KBM-7 (cell line): ENCODE measurements at regions not wholly inside any gene's neighbourhood (a gene's known extent, or its start where the extent isn't known, plus 50 kb on each side); places are given as distances from the start of the nearest gene placed in this dataset.
"Not testable (repeated sequence)": the region's sequence is repeated elsewhere in the genome, so short reads cannot be mapped to it uniquely, and the experiment has no call there.

Source experiments
- DNase-seq: peaks from one replicate; pipeline ENCODE4 v3.0.0-alpha.2; 2015
- in situ Hi-C: fragments of 300-500 bp; cut with MboI; formaldehyde crosslinking; loops from 2 replicates; pipeline ENCODE4 v1.14.3; 2020; ENCODE audit warnings: low sequenced_read_pairs, low pct_unique_long_range_greater_than_20kb, mixed read lengths

DNA sequence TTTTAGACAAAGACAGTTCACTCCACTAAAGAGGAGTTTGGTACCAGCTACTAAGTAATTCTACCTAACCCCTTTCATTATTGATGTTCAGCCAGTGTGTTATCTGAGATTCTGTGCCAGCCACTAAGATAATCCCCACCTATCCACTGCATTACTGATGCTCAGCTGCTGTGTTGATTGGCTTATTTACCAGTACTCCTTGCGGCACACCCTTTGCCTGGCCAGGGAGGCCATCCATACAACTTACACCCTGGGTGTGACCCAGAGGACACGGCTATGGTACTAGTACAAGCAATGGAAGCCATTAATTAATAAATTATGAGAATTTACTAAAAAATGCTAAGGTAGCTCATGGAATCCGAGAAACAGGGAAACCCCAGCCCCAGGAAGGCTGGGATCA lies 290.7 kb upstream of the CTNNB1 start:
- in situ Hi-C loops = no loop called here
- no peak for DNase-seq

GRCh38 chr3:40911264-40911663 lies 288.0 kb upstream of the CTNNB1 start:
- in situ Hi-C loops = no loop called here
- no peak for DNase-seq

DNA sequence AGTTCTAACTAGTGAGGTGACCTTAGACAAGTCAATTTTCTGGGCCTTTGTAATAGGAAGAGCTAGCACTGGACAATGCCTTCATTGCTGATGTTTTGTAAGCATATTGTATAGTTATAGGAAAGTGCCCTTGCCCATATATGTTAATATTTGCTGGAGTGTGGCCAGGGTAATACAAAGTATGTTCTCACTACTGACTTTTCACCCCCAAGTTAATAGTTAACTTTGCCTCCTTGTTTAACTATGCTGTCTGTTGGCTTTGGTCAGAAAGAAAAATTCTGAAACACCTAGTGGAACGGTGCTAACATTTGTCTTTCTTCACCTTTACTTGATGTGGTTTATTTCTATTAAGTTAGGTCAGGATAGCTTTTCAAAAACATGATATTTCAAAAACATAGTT lies 287.4 kb upstream of the CTNNB1 start:
- in situ Hi-C loops = no loop called here
- no peak for DNase-seq

GRCh38 chr3:40912461-40912860 lies 286.8 kb upstream of the CTNNB1 start:
- in situ Hi-C loops = no loop called here
- no peak for DNase-seq

GRCh38 chr3:40913192-40913591 lies 286.1 kb upstream of the CTNNB1 start:
- in situ Hi-C loops = no loop called here
- DNase-seq = no peak

GRCh38 chr3:40913641-40914040 lies 285.7 kb upstream of the CTNNB1 start:
- in situ Hi-C loops = no loop called here
- no peak for DNase-seq

DNA sequence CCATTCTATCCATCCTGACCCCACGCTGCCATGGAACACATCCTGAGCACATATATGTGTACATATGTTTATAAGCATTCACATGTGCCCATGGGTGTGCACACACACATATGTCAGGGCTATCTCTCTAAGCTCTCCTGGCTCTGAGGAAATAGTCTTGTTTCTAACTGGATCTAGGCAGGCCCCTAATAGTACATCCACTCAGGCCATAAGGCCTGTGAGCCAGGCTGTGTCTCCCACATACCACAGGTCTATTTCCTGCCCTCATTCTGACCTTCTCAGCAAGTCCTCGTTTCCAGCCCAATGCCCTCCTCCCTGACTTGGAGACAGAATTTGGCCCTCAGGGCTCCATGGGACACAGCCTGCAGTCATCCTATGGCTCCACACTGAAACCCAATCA lies 284.8 kb upstream of the CTNNB1 start:
- DNase-seq = no peak
- in situ Hi-C loops = no loop called here

DNA sequence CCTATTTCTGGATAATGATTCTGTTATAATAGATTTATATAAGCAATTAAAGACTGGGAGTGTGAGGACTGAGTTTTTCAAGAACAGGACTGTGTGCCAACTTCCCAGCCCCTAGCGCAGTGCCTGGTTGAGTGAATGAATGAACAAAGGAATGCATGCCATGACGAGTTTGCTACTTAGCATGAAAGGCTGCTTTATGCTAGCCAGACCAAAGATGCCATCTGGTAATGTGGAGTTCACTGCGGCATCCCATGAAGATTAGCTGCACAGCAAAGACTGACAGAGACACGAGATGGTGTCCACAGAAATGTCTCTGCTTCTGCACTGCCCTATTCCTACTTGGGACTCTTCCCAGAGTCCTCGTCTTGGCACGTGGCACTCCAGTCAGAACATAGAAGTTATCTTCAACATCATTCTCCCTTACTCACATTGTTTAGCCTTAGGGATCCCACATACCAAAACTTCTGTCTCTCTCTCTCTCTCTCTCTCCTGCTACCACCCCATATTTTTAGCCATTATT lies 283.9 kb upstream of the CTNNB1 start:
- in situ Hi-C loops = no loop called here
- no peak for DNase-seq

- in situ Hi-C loops = no loop called here
- DNase-seq = no peak
These were observed 279.3 kb upstream of the CTNNB1 start for GRCh38 chr3:40920041-40920440.

GRCh38 chr3:40921251-40921650 lies 278.1 kb upstream of the CTNNB1 start:
- in situ Hi-C loops = no loop called here
- DNase-seq = no peak

DNA sequence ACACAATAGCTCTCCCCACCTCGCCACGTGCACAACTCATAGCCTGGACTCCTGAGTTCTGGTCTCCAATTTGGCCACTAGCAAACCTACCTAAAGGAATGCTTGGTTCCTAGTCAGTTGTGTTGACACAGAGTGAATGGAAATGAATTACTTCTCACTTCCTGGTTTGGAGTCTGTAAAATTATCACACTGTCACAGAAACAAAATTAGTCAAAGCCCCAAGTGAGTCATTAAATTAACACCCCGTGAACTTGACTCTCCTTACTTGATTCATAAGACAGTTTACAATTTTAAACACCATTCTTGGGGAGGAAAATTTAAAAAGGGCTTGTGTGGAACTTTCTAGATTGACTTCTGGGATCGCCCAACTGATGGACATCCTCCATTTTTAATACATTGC lies 276.2 kb upstream of the CTNNB1 start:
- no peak for DNase-seq
- in situ Hi-C loops = no loop called here

DNA sequence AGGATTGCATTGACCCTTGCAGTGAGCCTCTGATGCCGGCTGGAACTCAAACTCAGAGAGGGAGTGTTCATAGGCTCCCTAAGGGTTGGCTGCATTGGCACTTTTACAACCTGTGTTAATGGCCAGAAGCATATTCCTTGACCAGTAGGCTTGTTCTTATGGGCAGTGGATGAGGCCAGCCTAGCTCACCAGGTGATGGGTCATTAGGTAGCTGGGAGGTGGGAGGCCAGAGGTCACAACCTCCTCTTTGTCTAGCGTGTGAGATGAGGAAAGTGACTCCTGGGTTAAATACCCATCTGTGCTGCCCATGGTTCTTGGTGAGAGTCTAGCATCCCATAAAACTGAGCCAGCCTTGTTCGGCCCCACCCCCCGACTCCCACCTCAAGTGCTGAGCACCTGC lies 275.7 kb upstream of the CTNNB1 start:
- DNase-seq = no peak
- in situ Hi-C loops = no loop called here

GRCh38 chr3:40924559-40925141 lies 274.7 kb upstream of the CTNNB1 start:
- no peak for DNase-seq
- in situ Hi-C loops = no loop called here

DNA sequence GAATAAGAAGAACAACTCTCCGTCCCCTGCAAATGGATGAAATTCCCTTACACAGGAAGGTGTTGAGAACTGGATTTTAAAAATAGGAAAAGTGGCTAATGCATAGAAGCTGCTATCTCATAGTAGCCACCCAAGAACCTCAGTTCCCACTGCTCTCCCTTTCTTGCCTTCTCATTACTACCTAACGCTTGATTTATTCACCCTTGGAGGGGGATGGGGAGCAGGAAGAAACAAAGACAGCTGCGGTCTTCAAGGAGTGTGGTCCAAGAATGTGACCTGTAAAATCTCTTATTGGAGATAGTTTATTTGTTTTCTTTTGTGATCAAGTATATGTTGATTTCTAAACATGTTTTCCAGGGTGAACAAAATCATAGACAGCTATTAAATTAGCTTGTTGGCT lies 274.1 kb upstream of the CTNNB1 start:
- DNase-seq = no peak
- in situ Hi-C loops = no loop called here

- DNase-seq = no peak
- in situ Hi-C loops = no loop called here
These were observed 269.2 kb upstream of the CTNNB1 start for GRCh38 chr3:40930131-40930538.

- in situ Hi-C loops = no loop called here
- no peak for DNase-seq
These were observed 268.5 kb upstream of the CTNNB1 start for GRCh38 chr3:40930756-40931155.

DNA sequence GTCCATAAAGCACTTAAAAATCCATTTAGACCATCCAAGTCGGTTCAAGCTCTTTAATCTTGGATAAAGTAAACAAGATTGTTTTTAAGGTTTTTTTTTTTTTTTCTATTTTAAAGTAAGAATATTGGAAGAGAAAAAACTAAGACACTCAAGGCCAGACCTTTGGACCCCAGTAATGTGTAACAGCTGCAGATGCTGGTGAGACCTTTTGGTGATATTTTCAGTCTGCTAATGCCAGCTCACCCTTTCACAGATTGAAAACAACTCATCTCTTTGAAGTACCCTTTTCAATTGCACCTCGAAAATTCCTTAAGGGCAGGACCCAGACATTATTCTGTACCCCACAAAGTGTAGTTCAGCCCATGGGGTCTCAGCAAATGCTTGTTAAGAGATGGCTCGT lies 260.7 kb upstream of the CTNNB1 start:
- no peak for DNase-seq
- in situ Hi-C loops = no loop called here

DNA sequence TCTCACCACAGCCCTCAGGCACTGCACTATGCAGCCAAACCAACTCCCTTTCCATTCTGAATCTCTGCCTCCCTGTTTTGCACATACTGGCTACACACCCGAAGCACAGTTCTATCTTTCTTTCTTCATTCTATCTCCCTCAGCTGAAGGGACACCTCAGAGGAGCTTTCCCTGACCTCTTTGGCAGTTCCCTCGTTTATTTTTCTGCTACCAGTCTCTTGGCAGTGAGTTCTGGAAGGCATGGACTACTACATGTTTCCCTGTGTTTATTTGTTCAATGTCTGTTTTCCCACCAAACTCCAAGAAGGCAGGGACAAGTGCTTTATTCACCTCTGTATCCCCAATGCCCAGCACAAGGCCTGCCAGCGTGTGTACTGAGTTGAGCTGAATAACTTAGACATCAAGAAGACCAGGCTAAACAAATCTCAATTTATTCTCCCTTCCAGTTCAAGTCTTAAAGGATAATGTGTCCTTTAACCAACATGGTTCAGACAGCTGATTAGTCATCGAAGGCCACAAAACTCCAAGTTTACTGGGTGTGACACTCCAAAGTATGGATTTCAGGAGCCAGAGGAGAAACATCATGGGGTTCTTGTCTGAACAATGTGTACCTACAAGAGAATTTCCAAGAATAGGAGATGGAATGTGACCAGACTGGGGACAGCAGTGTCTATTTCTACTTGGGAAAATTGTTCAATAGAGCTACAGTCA lies 260.1 kb upstream of the CTNNB1 start:
- no peak for DNase-seq
- in situ Hi-C loops = no loop called here

DNA sequence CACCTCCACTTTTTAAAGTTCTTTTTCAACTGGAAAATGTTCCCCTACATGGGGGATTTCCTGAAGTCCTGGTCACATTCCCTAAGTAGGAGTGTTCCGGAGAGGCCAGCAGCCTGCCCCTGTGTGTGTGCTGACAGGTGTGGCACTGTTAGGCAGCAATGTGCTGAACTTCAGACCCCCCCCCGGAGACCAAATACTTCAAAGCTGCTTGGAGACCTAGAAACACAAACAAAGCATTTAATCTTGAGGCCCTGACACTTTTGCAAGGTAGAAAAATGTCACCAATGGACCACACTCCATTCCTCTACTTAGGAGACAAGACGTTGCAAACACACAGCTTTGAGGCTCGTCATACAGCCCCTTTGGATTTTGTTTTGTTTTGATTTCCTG lies 259.6 kb upstream of the CTNNB1 start:
- in situ Hi-C loops = no loop called here
- no peak for DNase-seq

DNA sequence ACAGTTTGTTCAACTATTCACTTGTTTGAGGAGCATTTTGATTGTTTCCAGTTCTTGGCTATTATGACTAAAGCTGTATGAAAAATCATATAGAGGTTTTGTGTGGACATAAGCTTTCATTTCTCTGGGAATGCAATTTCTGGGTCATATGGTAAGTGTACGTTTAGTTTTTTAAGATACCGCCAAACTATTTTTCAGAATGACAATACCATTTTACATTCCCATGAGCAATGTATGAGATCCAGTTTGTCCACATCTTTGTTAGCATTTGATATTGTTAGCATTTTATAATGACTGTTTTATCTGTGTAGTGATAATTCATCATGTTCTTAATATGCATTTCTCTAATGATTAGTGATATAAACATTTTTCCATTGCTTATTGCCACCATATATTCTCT lies 258.7 kb upstream of the CTNNB1 start:
- no peak for DNase-seq
- in situ Hi-C loops = no loop called here

- in situ Hi-C loops = not testable (repeated sequence)
- DNase-seq = peak; percentile 38
These were observed 252.3 kb upstream of the CTNNB1 start for GRCh38 chr3:40947022-40947421.
